ENCODE measurements at regions not wholly inside any gene's neighbourhood (a gene's known extent, or its start where the extent isn't known, plus 50 kb on each side); places are given as distances from the start of the nearest gene placed in this dataset.

GRCh38 chr6:95145457-95145856 is 431.9 kb upstream of the MANEA start:
- H3K27me3 ChIP-seq (replicated peaks; ENCODE audit: insufficient read depth) = no peaks in the 10 kb centered on the region
- intact Hi-C loops (cut with DNase I) = no loop called here
- no peak for DNase-seq (ENCODE audit: low spot score)
- no peaks in the 10 kb centered on the region for H3K9me3 ChIP-seq
- TF ChIP-seq POLR2A (IDR thresholded peaks at IDR 0.05) = no peak
- no peak for TF ChIP-seq POLR2AphosphoS5 (IDR thresholded peaks at IDR 0.05)
- no peak for TF ChIP-seq CTCF (IDR thresholded peaks at IDR 0.05)
- no peak overlapping the region for H3K27ac ChIP-seq
- WGBS = 63% methylated on average over 1 of the region's 1 CpG
- H3K36me3 ChIP-seq = no peaks in the 10 kb centered on the region
- H3K4me1 ChIP-seq (replicated peaks) = no peaks in the 10 kb centered on the region
- H3K4me3 ChIP-seq = no peak overlapping the region

- no peak for DNase-seq (ENCODE audit: low spot score)
- no peak overlapping the region for H3K27ac ChIP-seq
- intact Hi-C loops (cut with DNase I) = no loop called here
- no peaks in the 10 kb centered on the region for H3K36me3 ChIP-seq
- H3K9me3 ChIP-seq = no peaks in the 10 kb centered on the region
- no peak for TF ChIP-seq POLR2AphosphoS5 (IDR thresholded peaks at IDR 0.05)
- no peak for TF ChIP-seq CTCF (IDR thresholded peaks at IDR 0.05)
- TF ChIP-seq POLR2A (IDR thresholded peaks at IDR 0.05) = no peak
- H3K4me3 ChIP-seq = no peak overlapping the region
- no peaks in the 10 kb centered on the region for H3K27me3 ChIP-seq (replicated peaks; ENCODE audit: insufficient read depth)
- no peaks in the 10 kb centered on the region for H3K4me1 ChIP-seq (replicated peaks)
Observed at GRCh38 chr6:95159557-95159956, 417.8 kb upstream of the MANEA start.

- H3K27ac ChIP-seq = no peak overlapping the region
- WGBS = 48% methylated on average over 2 of the region's 2 CpGs
- intact Hi-C loops (cut with DNase I) = no loop called here
Observed at GRCh38 chr6:95169775-95170174, 407.6 kb upstream of the MANEA start.

GRCh38 chr6:95175927-95176675 is 401.2 kb upstream of the MANEA start:
- 59% methylated on average over 4 of the region's 4 CpGs for WGBS
- DNase-seq (ENCODE audit: low spot score) = no peak
- Histone ChIP-seq H3K4me1 (replicated peaks) (no peaks in the 10 kb centered on the region), H3K27me3 (replicated peaks; ENCODE audit: insufficient read depth) (no peaks in the 10 kb centered on the region), H3K9me3 (no peaks in the 10 kb centered on the region), H3K27ac (no peak overlapping the region), H3K4me3 (no peak overlapping the region), H3K36me3 (no peaks in the 10 kb centered on the region)
- intact Hi-C loops (cut with DNase I) = no loop called here
- TF ChIP-seq POLR2AphosphoS5 (IDR thresholded peaks at IDR 0.05) (no peak), CTCF (IDR thresholded peaks at IDR 0.05) (no peak), POLR2A (IDR thresholded peaks at IDR 0.05) (no peak)

More at GRCh38 chr6:95169775-95170174, 407.6 kb upstream of the MANEA start:
- Histone ChIP-seq H3K4me1 (replicated peaks) (no peaks in the 10 kb centered on the region), H3K36me3 (no peaks in the 10 kb centered on the region), H3K9me3 (no peaks in the 10 kb centered on the region), H3K4me3 (no peak overlapping the region), H3K27me3 (replicated peaks; ENCODE audit: insufficient read depth) (no peaks in the 10 kb centered on the region)
- no peak for TF ChIP-seq CTCF (IDR thresholded peaks at IDR 0.05)
- TF ChIP-seq POLR2AphosphoS5 (IDR thresholded peaks at IDR 0.05) = no peak
- no peak for TF ChIP-seq POLR2A (IDR thresholded peaks at IDR 0.05)
- no peak for DNase-seq (ENCODE audit: low spot score)

- Histone ChIP-seq H3K9me3 (no peaks in the 10 kb centered on the region), H3K4me1 (replicated peaks) (no peaks in the 10 kb centered on the region), H3K36me3 (no peaks in the 10 kb centered on the region), H3K4me3 (no peak overlapping the region), H3K27me3 (replicated peaks; ENCODE audit: insufficient read depth) (no peaks in the 10 kb centered on the region), H3K27ac (no peak overlapping the region)
- 67% methylated on average over 2 of the region's 2 CpGs for WGBS
- TF ChIP-seq POLR2AphosphoS5 (IDR thresholded peaks at IDR 0.05) = no peak
- DNase-seq (ENCODE audit: low spot score) = no peak
- intact Hi-C loops (cut with DNase I) = no loop called here
Observed at GRCh38 chr6:95185874-95186273, 391.5 kb upstream of the MANEA start.

Data from prostate gland (tissue), 2 donors.